WTC11 (cell line): ENCODE measurements at regions not wholly inside any gene's neighbourhood (a gene's known extent, or its start where the extent isn't known, plus 50 kb on each side); places are given as distances from the start of the nearest gene placed in this dataset.

ENCODE experiments used
- ATAC-seq: fragments of 200-7000 bp; cut with Tn5 transposase; 2 replicates; pipeline ENCODE4 v1.10.0; 2021; ENCODE audit warnings: mild to moderate bottlenecking, moderate library complexity
- CTCF ChIA-PET: fragments of 300-600 bp; sonication (Branson Sonifier 250); formaldehyde crosslinking; loops from one replicate; lab custom pipeline; 2021; ENCODE audit warnings: antibody characterized with exemption; lab: Charles Lee
- POLR2A ChIA-PET: fragments of 350-600 bp; sonication (Branson Sonifier 250); formaldehyde crosslinking; loops from one replicate; lab custom pipeline; 2021; ENCODE audit warnings: antibody characterized with exemption; lab: Charles Lee
- DNase-seq: peaks from one replicate; pipeline ENCODE4 v3.0.0; 2021; ENCODE audit warnings: low spot score
- H3K27ac Mint-ChIP-seq: 2 replicates; pipeline ENCODE4 v1.8.0; 2021; ENCODE audit warnings: mixed read lengths
- H3K27me3 Mint-ChIP-seq: 2 replicates; pipeline ENCODE4 v1.8.0; 2021; ENCODE audit warnings: low read depth, mild to moderate bottlenecking, moderate library complexity, mixed read lengths
- H3K36me3 Mint-ChIP-seq: 2 replicates; pipeline ENCODE4 v1.8.0; 2021; ENCODE audit warnings: mixed read lengths
- H3K4me1 Mint-ChIP-seq: 2 replicates; pipeline ENCODE4 v1.8.0; 2022; ENCODE audit warnings: mixed read lengths
- H3K4me3 Mint-ChIP-seq: 2 replicates; pipeline ENCODE4 v1.8.0; 2021; ENCODE audit warnings: mild to moderate bottlenecking, moderate library complexity, mixed read lengths
- H3K9me3 Mint-ChIP-seq: 2 replicates; pipeline ENCODE4 v1.8.0; 2021; ENCODE audit warnings: mixed read lengths
- CREB1 ChIP-seq: sonication (generic); formaldehyde crosslinking; IDR thresholded peaks from 2 replicates; pipeline ENCODE4 v1.8.0; 2023; ENCODE audit warnings: mild to moderate bottlenecking, missing genetic modification reagents
- CREM ChIP-seq: sonication (generic); formaldehyde crosslinking; IDR thresholded peaks from 2 replicates; pipeline ENCODE4 v1.8.1; 2022; ENCODE audit warnings: mild to moderate bottlenecking, missing genetic modification reagents, moderate library complexity
- FOXJ3 ChIP-seq: sonication (generic); formaldehyde crosslinking; IDR thresholded peaks from 2 replicates; pipeline ENCODE4 v1.9.0; 2021; ENCODE audit warnings: missing genetic modification reagents, mild to moderate bottlenecking, borderline replicate concordance
- JAZF1 ChIP-seq: fragments of 250-450 bp; sonication (Bioruptor Pico); IDR thresholded peaks from 2 replicates; pipeline ENCODE4 v1.9.0; 2021; ENCODE audit warnings: moderate library complexity, mild to moderate bottlenecking, inconsistent platforms
- JUN ChIP-seq: sonication (generic); formaldehyde crosslinking; IDR thresholded peaks from 2 replicates; pipeline ENCODE4 v1.8.0; 2023; ENCODE audit warnings: mild to moderate bottlenecking, missing genetic modification reagents
- MXD4 ChIP-seq: fragments of 250-450 bp; sonication (Bioruptor Pico); IDR thresholded peaks from 2 replicates; pipeline ENCODE4 v1.8.0; 2021; ENCODE audit warnings: mild to moderate bottlenecking, moderate library complexity, borderline replicate concordance
- NFATC4 ChIP-seq: fragments of 250-450 bp; sonication (Bioruptor Pico); IDR thresholded peaks from 2 replicates; pipeline ENCODE4 v1.9.0; 2021; ENCODE audit warnings: mild to moderate bottlenecking
- RORB ChIP-seq: fragments of 250-450 bp; sonication (Bioruptor Pico); IDR thresholded peaks from 2 replicates; pipeline ENCODE4 v1.9.0; 2021; ENCODE audit warnings: mild to moderate bottlenecking
- SMAD3 ChIP-seq: sonication (generic); formaldehyde crosslinking; IDR thresholded peaks from 2 replicates; pipeline ENCODE4 v1.8.0; 2022; ENCODE audit warnings: missing genetic modification reagents, mild to moderate bottlenecking, borderline replicate concordance
- SMAD4 ChIP-seq: sonication (generic); formaldehyde crosslinking; IDR thresholded peaks from 2 replicates; pipeline ENCODE4 v1.8.0; 2022; ENCODE audit warnings: mild to moderate bottlenecking, missing genetic modification reagents
- TP53 ChIP-seq: sonication (generic); formaldehyde crosslinking; IDR thresholded peaks from 2 replicates; pipeline ENCODE4 v1.8.1; 2023; ENCODE audit warnings: mild to moderate bottlenecking, missing genetic modification reagents
- ZNF396 ChIP-seq: fragments of 250-450 bp; sonication (Bioruptor Pico); IDR thresholded peaks from 2 replicates; pipeline ENCODE4 v1.8.0; 2021; ENCODE audit warnings: mild to moderate bottlenecking, moderate library complexity, borderline replicate concordance
- TF ChIP-seq, protein P1 (sequence below): sonication (generic); formaldehyde crosslinking; IDR thresholded peaks from 2 replicates; pipeline ENCODE4 v1.8.0; 2023; ENCODE audit warnings: missing genetic modification reagents, mild to moderate bottlenecking, borderline replicate concordance
- TF ChIP-seq, protein P2 (sequence below): sonication (generic); formaldehyde crosslinking; IDR thresholded peaks from 2 replicates; pipeline ENCODE4 v1.8.0; 2022; ENCODE audit warnings: mild to moderate bottlenecking, missing genetic modification reagents
- TF ChIP-seq, protein P3 (sequence below): sonication (generic); formaldehyde crosslinking; IDR thresholded peaks from 2 replicates; pipeline ENCODE4 v1.8.1; 2022; ENCODE audit warnings: missing genetic modification reagents, borderline replicate concordance
- TF ChIP-seq, protein P4 (sequence below): sonication (generic); formaldehyde crosslinking; conservative IDR thresholded peaks from 2 replicates; pipeline ENCODE4 v1.8.1; 2023; ENCODE audit warnings: mild to moderate bottlenecking, low read depth, missing genetic modification reagents, moderate library complexity
- TF ChIP-seq, protein P5 (sequence below): sonication (generic); formaldehyde crosslinking; conservative IDR thresholded peaks from 2 replicates; pipeline ENCODE4 v1.8.1; 2022; ENCODE audit warnings: mild to moderate bottlenecking, missing genetic modification reagents
- TF ChIP-seq, protein P6 (sequence below): sonication (generic); formaldehyde crosslinking; IDR thresholded peaks from 2 replicates; pipeline ENCODE4 v1.8.1; 2023; ENCODE audit warnings: mild to moderate bottlenecking, missing genetic modification reagents

DNA sequence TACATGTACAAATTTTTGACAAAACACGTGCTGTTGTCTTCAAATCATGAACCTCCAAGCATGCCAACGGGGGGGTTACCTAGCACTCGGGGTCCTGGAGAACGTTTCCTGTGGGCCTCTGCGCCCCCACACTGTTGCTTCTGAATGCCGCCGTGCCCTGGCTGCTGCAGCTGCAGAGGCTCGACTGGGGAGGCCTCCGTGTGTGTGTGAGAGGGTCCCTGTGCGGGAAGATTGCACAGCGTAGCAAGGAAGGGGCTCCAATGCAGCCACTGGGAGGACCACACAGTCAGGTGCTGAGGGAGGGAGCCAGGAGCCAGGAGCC is 1322.2 kb downstream of the TBC1D22A start (continued):
- TF ChIP-seq, protein P1, sequence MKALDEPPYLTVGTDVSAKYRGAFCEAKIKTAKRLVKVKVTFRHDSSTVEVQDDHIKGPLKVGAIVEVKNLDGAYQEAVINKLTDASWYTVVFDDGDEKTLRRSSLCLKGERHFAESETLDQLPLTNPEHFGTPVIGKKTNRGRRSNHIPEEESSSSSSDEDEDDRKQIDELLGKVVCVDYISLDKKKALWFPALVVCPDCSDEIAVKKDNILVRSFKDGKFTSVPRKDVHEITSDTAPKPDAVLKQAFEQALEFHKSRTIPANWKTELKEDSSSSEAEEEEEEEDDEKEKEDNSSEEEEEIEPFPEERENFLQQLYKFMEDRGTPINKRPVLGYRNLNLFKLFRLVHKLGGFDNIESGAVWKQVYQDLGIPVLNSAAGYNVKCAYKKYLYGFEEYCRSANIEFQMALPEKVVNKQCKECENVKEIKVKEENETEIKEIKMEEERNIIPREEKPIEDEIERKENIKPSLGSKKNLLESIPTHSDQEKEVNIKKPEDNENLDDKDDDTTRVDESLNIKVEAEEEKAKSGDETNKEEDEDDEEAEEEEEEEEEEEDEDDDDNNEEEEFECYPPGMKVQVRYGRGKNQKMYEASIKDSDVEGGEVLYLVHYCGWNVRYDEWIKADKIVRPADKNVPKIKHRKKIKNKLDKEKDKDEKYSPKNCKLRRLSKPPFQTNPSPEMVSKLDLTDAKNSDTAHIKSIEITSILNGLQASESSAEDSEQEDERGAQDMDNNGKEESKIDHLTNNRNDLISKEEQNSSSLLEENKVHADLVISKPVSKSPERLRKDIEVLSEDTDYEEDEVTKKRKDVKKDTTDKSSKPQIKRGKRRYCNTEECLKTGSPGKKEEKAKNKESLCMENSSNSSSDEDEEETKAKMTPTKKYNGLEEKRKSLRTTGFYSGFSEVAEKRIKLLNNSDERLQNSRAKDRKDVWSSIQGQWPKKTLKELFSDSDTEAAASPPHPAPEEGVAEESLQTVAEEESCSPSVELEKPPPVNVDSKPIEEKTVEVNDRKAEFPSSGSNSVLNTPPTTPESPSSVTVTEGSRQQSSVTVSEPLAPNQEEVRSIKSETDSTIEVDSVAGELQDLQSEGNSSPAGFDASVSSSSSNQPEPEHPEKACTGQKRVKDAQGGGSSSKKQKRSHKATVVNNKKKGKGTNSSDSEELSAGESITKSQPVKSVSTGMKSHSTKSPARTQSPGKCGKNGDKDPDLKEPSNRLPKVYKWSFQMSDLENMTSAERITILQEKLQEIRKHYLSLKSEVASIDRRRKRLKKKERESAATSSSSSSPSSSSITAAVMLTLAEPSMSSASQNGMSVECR (CRISPR knock-in tag) = no peak
- TF ChIP-seq, protein P2, sequence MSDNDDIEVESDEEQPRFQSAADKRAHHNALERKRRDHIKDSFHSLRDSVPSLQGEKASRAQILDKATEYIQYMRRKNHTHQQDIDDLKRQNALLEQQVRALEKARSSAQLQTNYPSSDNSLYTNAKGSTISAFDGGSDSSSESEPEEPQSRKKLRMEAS (CRISPR knock-in tag) = no peak
- TF ChIP-seq TP53 (no peak), NFATC4 (CRISPR knock-in tag) (no peak), RORB (CRISPR knock-in tag) (no peak)
- TF ChIP-seq, protein P3, sequence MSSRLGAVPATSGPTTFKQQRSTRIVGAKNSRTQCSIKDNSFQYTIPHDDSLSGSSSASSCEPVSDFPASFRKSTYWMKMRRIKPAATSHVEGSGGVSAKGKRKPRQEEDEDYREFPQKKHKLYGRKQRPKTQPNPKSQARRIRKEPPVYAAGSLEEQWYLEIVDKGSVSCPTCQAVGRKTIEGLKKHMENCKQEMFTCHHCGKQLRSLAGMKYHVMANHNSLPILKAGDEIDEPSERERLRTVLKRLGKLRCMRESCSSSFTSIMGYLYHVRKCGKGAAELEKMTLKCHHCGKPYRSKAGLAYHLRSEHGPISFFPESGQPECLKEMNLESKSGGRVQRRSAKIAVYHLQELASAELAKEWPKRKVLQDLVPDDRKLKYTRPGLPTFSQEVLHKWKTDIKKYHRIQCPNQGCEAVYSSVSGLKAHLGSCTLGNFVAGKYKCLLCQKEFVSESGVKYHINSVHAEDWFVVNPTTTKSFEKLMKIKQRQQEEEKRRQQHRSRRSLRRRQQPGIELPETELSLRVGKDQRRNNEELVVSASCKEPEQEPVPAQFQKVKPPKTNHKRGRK (CRISPR knock-in tag) = no peak

DNA sequence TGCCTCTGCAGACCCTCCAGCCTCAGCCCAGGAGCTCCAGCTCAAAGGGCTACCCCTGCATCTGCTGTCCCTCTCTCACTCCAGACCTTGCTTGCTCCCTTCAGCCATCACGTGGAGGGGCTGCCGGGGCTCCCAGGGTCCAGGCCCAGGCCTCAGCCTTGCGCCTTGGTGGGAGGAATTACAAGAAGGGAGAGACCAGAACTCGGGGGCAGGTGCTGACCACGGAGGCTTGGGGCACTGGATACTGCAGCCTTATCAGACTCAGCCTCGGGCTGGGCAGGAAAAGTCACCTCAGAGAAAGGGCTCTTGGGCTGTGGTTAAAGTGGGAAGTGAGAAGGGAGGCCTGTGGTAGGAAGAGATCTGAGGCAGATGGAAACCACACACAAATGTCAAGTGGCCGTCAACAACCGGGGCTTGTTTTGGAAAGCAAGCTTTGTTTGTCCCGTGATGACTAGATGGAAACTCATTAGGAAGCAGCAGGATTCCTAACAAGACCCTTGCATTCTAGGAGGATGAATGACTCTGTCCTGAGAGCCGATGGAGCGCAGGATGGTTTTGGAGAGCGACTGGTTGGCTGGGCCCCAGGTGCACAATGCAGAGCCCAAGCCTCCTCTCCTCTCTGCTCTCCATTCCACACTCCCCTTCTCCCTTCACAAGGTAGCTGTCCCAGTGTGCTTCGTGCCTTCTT is 1321.7 kb downstream of the TBC1D22A start:
- peak overlapping the region; percentile 30; the same call in 1 of the 2 replicates for H3K27ac Mint-ChIP-seq
- ATAC-seq (no peak), DNase-seq (no peak)
- POLR2A ChIA-PET = interaction anchor here (0.5 kb wide), 1 partner anchor 351 kb away, joined by 6 read pairs; no protein-coding TSS in a partner anchor
- peaks cover 26% of the 10 kb centered on the region for H3K4me1 Mint-ChIP-seq
- H3K4me3 Mint-ChIP-seq = no peak overlapping the region
- no peaks in the 10 kb centered on the region; the same call in 1 of the 2 replicates for H3K27me3 Mint-ChIP-seq
- no peaks in the 10 kb centered on the region for H3K36me3 Mint-ChIP-seq
- CTCF ChIA-PET = no interaction called here
- no peaks in the 10 kb centered on the region for H3K9me3 Mint-ChIP-seq
- TF ChIP-seq FOXJ3 (CRISPR knock-in tag) (no peak), JUN (CRISPR knock-in tag) (no peak), SMAD3 (no peak), ZNF396 (CRISPR knock-in tag) (no peak), JAZF1 (CRISPR knock-in tag) (no peak), SMAD4 (CRISPR knock-in tag) (no peak), CREM (no peak), CREB1 (CRISPR knock-in tag) (no peak), MXD4 (CRISPR knock-in tag) (no peak)
- TF ChIP-seq, protein P4, sequence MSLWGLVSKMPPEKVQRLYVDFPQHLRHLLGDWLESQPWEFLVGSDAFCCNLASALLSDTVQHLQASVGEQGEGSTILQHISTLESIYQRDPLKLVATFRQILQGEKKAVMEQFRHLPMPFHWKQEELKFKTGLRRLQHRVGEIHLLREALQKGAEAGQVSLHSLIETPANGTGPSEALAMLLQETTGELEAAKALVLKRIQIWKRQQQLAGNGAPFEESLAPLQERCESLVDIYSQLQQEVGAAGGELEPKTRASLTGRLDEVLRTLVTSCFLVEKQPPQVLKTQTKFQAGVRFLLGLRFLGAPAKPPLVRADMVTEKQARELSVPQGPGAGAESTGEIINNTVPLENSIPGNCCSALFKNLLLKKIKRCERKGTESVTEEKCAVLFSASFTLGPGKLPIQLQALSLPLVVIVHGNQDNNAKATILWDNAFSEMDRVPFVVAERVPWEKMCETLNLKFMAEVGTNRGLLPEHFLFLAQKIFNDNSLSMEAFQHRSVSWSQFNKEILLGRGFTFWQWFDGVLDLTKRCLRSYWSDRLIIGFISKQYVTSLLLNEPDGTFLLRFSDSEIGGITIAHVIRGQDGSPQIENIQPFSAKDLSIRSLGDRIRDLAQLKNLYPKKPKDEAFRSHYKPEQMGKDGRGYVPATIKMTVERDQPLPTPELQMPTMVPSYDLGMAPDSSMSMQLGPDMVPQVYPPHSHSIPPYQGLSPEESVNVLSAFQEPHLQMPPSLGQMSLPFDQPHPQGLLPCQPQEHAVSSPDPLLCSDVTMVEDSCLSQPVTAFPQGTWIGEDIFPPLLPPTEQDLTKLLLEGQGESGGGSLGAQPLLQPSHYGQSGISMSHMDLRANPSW = no peak
- TF ChIP-seq, protein P5, sequence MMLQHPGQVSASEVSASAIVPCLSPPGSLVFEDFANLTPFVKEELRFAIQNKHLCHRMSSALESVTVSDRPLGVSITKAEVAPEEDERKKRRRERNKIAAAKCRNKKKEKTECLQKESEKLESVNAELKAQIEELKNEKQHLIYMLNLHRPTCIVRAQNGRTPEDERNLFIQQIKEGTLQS = no peak
- TF ChIP-seq, protein P6, sequence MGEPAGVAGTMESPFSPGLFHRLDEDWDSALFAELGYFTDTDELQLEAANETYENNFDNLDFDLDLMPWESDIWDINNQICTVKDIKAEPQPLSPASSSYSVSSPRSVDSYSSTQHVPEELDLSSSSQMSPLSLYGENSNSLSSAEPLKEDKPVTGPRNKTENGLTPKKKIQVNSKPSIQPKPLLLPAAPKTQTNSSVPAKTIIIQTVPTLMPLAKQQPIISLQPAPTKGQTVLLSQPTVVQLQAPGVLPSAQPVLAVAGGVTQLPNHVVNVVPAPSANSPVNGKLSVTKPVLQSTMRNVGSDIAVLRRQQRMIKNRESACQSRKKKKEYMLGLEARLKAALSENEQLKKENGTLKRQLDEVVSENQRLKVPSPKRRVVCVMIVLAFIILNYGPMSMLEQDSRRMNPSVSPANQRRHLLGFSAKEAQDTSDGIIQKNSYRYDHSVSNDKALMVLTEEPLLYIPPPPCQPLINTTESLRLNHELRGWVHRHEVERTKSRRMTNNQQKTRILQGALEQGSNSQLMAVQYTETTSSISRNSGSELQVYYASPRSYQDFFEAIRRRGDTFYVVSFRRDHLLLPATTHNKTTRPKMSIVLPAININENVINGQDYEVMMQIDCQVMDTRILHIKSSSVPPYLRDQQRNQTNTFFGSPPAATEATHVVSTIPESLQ (CRISPR knock-in tag) = no peak
- TF ChIP-seq, protein P1 (CRISPR knock-in tag) = no peak
